ENCODE measurements at regions not wholly inside any gene's neighbourhood (a gene's known extent, or its start where the extent isn't known, plus 50 kb on each side); places are given as distances from the start of the nearest gene placed in this dataset.

DNA sequence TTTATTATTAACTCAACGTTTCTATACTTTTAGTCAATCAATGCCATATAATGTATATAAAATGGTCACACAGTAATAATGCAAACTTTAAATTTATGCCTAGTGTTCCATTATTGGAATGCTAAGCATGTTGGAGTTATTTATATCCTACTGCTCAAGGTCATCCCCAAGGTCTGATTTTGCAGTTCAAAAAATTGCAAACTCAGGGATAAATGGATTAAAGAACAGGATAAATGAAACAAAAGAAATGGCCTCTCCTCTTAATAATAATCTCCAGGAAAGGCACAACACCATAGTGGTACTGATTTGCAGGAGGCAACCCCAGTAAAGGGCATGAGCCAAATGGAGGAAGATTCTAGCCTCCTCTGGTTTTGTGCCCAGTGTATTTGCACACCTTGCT lies 436.4 kb downstream of the EPHA4 start:
- WGBS, 2 experiments (ENCODE audit: insufficient coverage in 2 of 2) = no CpG with 5 or more reads among the region's 1 CpG
- H3K4me3 ChIP-seq (ENCODE audit: extremely low read depth, insufficient read depth, low read length, poor library complexity, severe bottlenecking) = no peak overlapping the region

GRCh38 chr2:221137385-221137784 lies 434.7 kb downstream of the EPHA4 start:
- H3K36me3 ChIP-seq (ENCODE audit: control insufficient read depth, insufficient read depth, low read length) = no peaks in the 10 kb centered on the region
- H3K9me3 ChIP-seq (ENCODE audit: control insufficient read depth, low read length) = no peaks in the 10 kb centered on the region
- H3K4me3 ChIP-seq (ENCODE audit: extremely low read depth, insufficient read depth, low read length, poor library complexity, severe bottlenecking) = no peak overlapping the region
- H3K4me1 ChIP-seq (ENCODE audit: control insufficient read depth, insufficient read depth, low read length, poor library complexity, severe bottlenecking) = no peaks in the 10 kb centered on the region
- no CpG with 5 or more reads among the region's 2 CpGs for WGBS, 2 experiments (ENCODE audit: insufficient coverage in 2 of 2)
- H3K27ac ChIP-seq (ENCODE audit: low read depth, low read length, severe bottlenecking) = no peak overlapping the region

More for the DNA sequence above, 436.4 kb downstream of the EPHA4 start:
- H3K27ac ChIP-seq (ENCODE audit: low read depth, low read length, severe bottlenecking) = no peak overlapping the region
- H3K9me3 ChIP-seq (ENCODE audit: control insufficient read depth, low read length) = no peaks in the 10 kb centered on the region
- H3K4me1 ChIP-seq (ENCODE audit: control insufficient read depth, insufficient read depth, low read length, poor library complexity, severe bottlenecking) = no peaks in the 10 kb centered on the region
- H3K36me3 ChIP-seq (ENCODE audit: control insufficient read depth, insufficient read depth, low read length) = no peaks in the 10 kb centered on the region

GRCh38 chr2:221142341-221142740 lies 429.8 kb downstream of the EPHA4 start:
- H3K27ac ChIP-seq (ENCODE audit: low read depth, low read length, severe bottlenecking) = no peak overlapping the region
- no peaks in the 10 kb centered on the region for H3K36me3 ChIP-seq (ENCODE audit: control insufficient read depth, insufficient read depth, low read length)
- 74 to 85% methylated on average over 4 to 7 of the region's 7 CpGs for WGBS, 2 experiments (ENCODE audit: insufficient coverage in 2 of 2)
- H3K4me1 ChIP-seq (ENCODE audit: control insufficient read depth, insufficient read depth, low read length, poor library complexity, severe bottlenecking) = no peaks in the 10 kb centered on the region
- no peaks in the 10 kb centered on the region for H3K9me3 ChIP-seq (ENCODE audit: control insufficient read depth, low read length)
- H3K4me3 ChIP-seq (ENCODE audit: extremely low read depth, insufficient read depth, low read length, poor library complexity, severe bottlenecking) = no peak overlapping the region

GRCh38 chr2:221143231-221143630 lies 428.9 kb downstream of the EPHA4 start:
- H3K36me3 ChIP-seq (ENCODE audit: control insufficient read depth, insufficient read depth, low read length) = no peaks in the 10 kb centered on the region
- no peaks in the 10 kb centered on the region for H3K4me1 ChIP-seq (ENCODE audit: control insufficient read depth, insufficient read depth, low read length, poor library complexity, severe bottlenecking)
- no peak overlapping the region for H3K27ac ChIP-seq (ENCODE audit: low read depth, low read length, severe bottlenecking)
- no peak overlapping the region for H3K4me3 ChIP-seq (ENCODE audit: extremely low read depth, insufficient read depth, low read length, poor library complexity, severe bottlenecking)
- no peaks in the 10 kb centered on the region for H3K9me3 ChIP-seq (ENCODE audit: control insufficient read depth, low read length)
- WGBS, 2 experiments (ENCODE audit: insufficient coverage in 2 of 2) = 100% methylated on average over 2 of the region's 2 CpGs; no CpG with 5 or more reads in 1 of the 2 experiments

- 78 to 100% methylated on average over 1 of the region's 1 CpG for WGBS, 2 experiments (ENCODE audit: insufficient coverage in 2 of 2)
- no peak overlapping the region for H3K27ac ChIP-seq (ENCODE audit: low read depth, low read length, severe bottlenecking)
- no peaks in the 10 kb centered on the region for H3K36me3 ChIP-seq (ENCODE audit: control insufficient read depth, insufficient read depth, low read length)
- no peak overlapping the region for H3K4me3 ChIP-seq (ENCODE audit: extremely low read depth, insufficient read depth, low read length, poor library complexity, severe bottlenecking)
- no peaks in the 10 kb centered on the region for H3K4me1 ChIP-seq (ENCODE audit: control insufficient read depth, insufficient read depth, low read length, poor library complexity, severe bottlenecking)
- no peaks in the 10 kb centered on the region for H3K9me3 ChIP-seq (ENCODE audit: control insufficient read depth, low read length)
Measured at GRCh38 chr2:221144909-221145308, 427.2 kb downstream of the EPHA4 start.

DNA sequence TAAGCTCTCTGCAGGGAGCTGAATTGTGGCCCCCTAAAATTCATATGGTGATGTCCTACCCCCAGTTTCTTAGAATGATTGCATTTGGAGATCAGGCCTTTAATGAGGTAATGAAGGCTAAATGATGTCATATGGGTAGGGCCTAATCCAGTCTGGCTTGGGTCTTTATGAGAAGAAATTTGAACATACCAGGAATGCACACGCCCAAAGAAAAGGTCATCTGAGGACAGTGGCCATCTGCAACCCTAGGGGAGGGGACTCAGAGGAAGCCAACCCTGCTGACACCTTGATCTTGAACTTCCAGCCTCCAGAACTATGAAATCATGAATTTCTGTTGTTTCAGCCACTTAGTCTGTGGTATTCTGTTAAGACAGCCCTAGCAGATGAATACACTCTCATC lies 426.7 kb downstream of the EPHA4 start:
- 78 to 100% methylated on average over 1 of the region's 1 CpG for WGBS, 2 experiments (ENCODE audit: insufficient coverage in 2 of 2)
- Histone ChIP-seq H3K4me1 (ENCODE audit: control insufficient read depth, insufficient read depth, low read length, poor library complexity, severe bottlenecking) (no peaks in the 10 kb centered on the region), H3K27ac (ENCODE audit: low read depth, low read length, severe bottlenecking) (no peak overlapping the region), H3K4me3 (ENCODE audit: extremely low read depth, insufficient read depth, low read length, poor library complexity, severe bottlenecking) (no peak overlapping the region), H3K9me3 (ENCODE audit: control insufficient read depth, low read length) (no peaks in the 10 kb centered on the region), H3K36me3 (ENCODE audit: control insufficient read depth, insufficient read depth, low read length) (no peaks in the 10 kb centered on the region)

- H3K4me1 ChIP-seq (ENCODE audit: control insufficient read depth, insufficient read depth, low read length, poor library complexity, severe bottlenecking) = no peaks in the 10 kb centered on the region
- WGBS, 2 experiments (ENCODE audit: insufficient coverage in 2 of 2) = 90 to 100% methylated on average over 2 to 3 of the region's 3 CpGs
- H3K27ac ChIP-seq (ENCODE audit: low read depth, low read length, severe bottlenecking) = no peak overlapping the region
- H3K36me3 ChIP-seq (ENCODE audit: control insufficient read depth, insufficient read depth, low read length) = no peaks in the 10 kb centered on the region
- no peaks in the 10 kb centered on the region for H3K9me3 ChIP-seq (ENCODE audit: control insufficient read depth, low read length)
- H3K4me3 ChIP-seq (ENCODE audit: extremely low read depth, insufficient read depth, low read length, poor library complexity, severe bottlenecking) = no peak overlapping the region
Measured at GRCh38 chr2:221153226-221153625, 418.9 kb downstream of the EPHA4 start.

GRCh38 chr2:221154176-221154575 lies 417.9 kb downstream of the EPHA4 start:
- 82 to 100% methylated on average over 1 to 2 of the region's 7 CpGs for WGBS, 2 experiments (ENCODE audit: insufficient coverage in 2 of 2)
- Histone ChIP-seq H3K9me3 (ENCODE audit: control insufficient read depth, low read length) (no peaks in the 10 kb centered on the region), H3K27ac (ENCODE audit: low read depth, low read length, severe bottlenecking) (no peak overlapping the region), H3K4me1 (ENCODE audit: control insufficient read depth, insufficient read depth, low read length, poor library complexity, severe bottlenecking) (no peaks in the 10 kb centered on the region), H3K4me3 (ENCODE audit: extremely low read depth, insufficient read depth, low read length, poor library complexity, severe bottlenecking) (no peak overlapping the region), H3K36me3 (ENCODE audit: control insufficient read depth, insufficient read depth, low read length) (no peaks in the 10 kb centered on the region)

- 93 to 100% methylated on average over 1 to 2 of the region's 7 CpGs for WGBS, 2 experiments (ENCODE audit: insufficient coverage in 2 of 2)
- Histone ChIP-seq H3K4me3 (ENCODE audit: extremely low read depth, insufficient read depth, low read length, poor library complexity, severe bottlenecking) (no peak overlapping the region), H3K27ac (ENCODE audit: low read depth, low read length, severe bottlenecking) (no peak overlapping the region), H3K4me1 (ENCODE audit: control insufficient read depth, insufficient read depth, low read length, poor library complexity, severe bottlenecking) (no peaks in the 10 kb centered on the region), H3K9me3 (ENCODE audit: control insufficient read depth, low read length) (no peaks in the 10 kb centered on the region), H3K36me3 (ENCODE audit: control insufficient read depth, insufficient read depth, low read length) (no peaks in the 10 kb centered on the region)
Measured at GRCh38 chr2:221156062-221156734, 415.9 kb downstream of the EPHA4 start.

DNA sequence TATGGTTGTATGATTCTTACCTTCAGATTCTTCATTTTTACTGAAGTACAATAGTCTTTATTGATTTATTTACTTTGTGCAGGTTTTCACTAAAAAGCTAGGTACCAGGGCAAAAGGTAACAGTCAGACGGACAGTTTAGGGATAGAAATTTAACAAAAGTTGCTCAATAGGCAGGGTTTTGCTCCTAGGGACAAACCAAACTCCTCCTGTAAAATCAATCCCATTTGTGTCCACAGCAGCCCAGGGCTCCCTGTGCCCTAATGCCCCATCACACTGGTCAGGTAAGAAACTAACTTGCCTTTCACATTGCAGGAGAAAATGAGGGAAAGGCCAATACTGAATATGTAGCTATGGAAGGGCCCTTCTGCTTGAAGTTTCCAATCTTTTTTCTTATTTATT lies 410.9 kb downstream of the EPHA4 start:
- WGBS, 2 experiments (ENCODE audit: insufficient coverage in 2 of 2) = 100% methylated on average over 1 of the region's 1 CpG; no CpG with 5 or more reads in 1 of the 2 experiments
- Histone ChIP-seq H3K9me3 (ENCODE audit: control insufficient read depth, low read length) (no peaks in the 10 kb centered on the region), H3K4me3 (ENCODE audit: extremely low read depth, insufficient read depth, low read length, poor library complexity, severe bottlenecking) (no peak overlapping the region), H3K4me1 (ENCODE audit: control insufficient read depth, insufficient read depth, low read length, poor library complexity, severe bottlenecking) (no peaks in the 10 kb centered on the region), H3K27ac (ENCODE audit: low read depth, low read length, severe bottlenecking) (no peak overlapping the region), H3K36me3 (ENCODE audit: control insufficient read depth, insufficient read depth, low read length) (no peaks in the 10 kb centered on the region)

DNA sequence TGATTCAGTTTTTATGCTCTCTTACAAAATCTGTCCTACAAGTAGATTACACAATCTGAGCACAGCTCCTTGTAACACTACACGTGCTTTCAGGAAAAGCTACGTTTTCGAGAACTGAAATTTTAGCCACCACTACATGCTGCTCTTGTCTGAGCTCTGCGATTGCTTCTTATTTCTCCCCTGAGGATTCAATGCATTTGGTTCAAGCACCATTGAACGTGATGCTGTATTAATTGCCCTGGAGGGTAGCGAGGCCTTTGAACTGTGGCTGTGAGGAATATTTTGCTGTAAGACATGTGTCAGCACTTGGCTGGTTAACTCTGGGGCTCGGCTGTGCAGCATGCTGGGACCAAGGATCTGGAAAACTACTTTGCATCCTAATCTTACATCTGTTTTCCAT lies 405.8 kb downstream of the EPHA4 start:
- Histone ChIP-seq H3K9me3 (ENCODE audit: control insufficient read depth, low read length) (no peaks in the 10 kb centered on the region), H3K4me3 (ENCODE audit: extremely low read depth, insufficient read depth, low read length, poor library complexity, severe bottlenecking) (no peak overlapping the region), H3K27ac (ENCODE audit: low read depth, low read length, severe bottlenecking) (no peak overlapping the region), H3K4me1 (ENCODE audit: control insufficient read depth, insufficient read depth, low read length, poor library complexity, severe bottlenecking) (no peaks in the 10 kb centered on the region), H3K36me3 (ENCODE audit: control insufficient read depth, insufficient read depth, low read length) (no peaks in the 10 kb centered on the region)
- 94% methylated on average over 6 of the region's 7 CpGs for WGBS, 2 experiments (ENCODE audit: insufficient coverage in 2 of 2)

Data from mesodermal cell (in vitro differentiated cells).